Ascending aorta (tissue), 2 donors: ENCODE measurements at regions not wholly inside any gene's neighbourhood (a gene's known extent, or its start where the extent isn't known, plus 50 kb on each side); places are given as distances from the start of the nearest gene placed in this dataset.

Experiments
- DNase-seq, 2 donors: peaks; one replicate each; pipeline ENCODE4 v3.0.0-alpha.2; 2019; ENCODE audit warnings: low spot score in 2 of 2
- H3K27ac ChIP-seq, 2 donors: fragments of 200-600 bp; sonication (generic); one replicate each; pipeline ENCODE4 v1.5.1; 2016 to 2017; ENCODE audit warnings: mild to moderate bottlenecking in 1 of 2
- H3K27me3 ChIP-seq: fragments of 200-600 bp; sonication (generic); one replicate; pipeline ENCODE4 v1.5.1; 2017
- H3K36me3 ChIP-seq, 2 donors: fragments of 200-600 bp; sonication (generic); one replicate each; pipeline ENCODE4 v1.5.1; 2016
- H3K4me1 ChIP-seq, 2 donors: fragments of 200-600 bp; sonication (generic); one replicate each; pipeline ENCODE4 v1.5.1; 2016 to 2017; ENCODE audit warnings: mild to moderate bottlenecking in 1 of 2
- H3K4me3 ChIP-seq, 2 donors: fragments of 200-600 bp; sonication (generic); one replicate each; pipeline ENCODE4 v1.5.1; 2016 to 2017; ENCODE audit warnings: mild to moderate bottlenecking in 1 of 2
- H3K9me3 ChIP-seq, 2 donors: fragments of 200-600 bp; sonication (generic); one replicate each; pipeline ENCODE4 v1.5.1; 2016
- CTCF ChIP-seq, 3 experiments: fragments of 200-600 bp in 2 of 3; fragments of 450-650 bp in 1 of 3; sonication (generic) in 2 of 3; IDR thresholded peaks; one replicate each; pipeline ENCODE4 v1.5.1; 2016 to 2019; ENCODE audit warnings: antibody characterized with exemption in 3 of 3, mild to moderate bottlenecking in 1 of 3, moderate library complexity in 1 of 3
- intact Hi-C: fragments of 100-400 bp; cut with DNase I; formaldehyde crosslinking; loops from one replicate; pipeline ENCODE4 v1.15.1; 2023

DNA sequence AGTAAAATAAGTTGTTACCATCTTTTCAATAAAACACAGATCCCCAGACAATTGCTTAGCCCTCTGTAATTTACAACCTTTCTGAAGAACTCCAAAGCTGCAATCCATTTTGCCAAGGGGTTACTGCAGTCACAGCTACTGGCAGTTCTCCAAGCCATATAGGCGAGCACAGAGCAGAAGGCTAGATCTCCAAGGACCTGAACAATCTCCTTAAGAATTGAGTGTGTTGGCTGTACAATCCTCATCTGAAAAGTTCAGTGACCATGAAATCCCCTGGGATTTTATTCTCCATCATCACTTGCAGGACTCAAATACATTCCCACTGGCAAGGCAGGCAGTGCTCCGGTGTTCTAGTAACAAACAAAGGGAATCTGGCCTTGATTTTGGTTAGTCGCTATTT lies 103.9 kb upstream of the LRP1B start:
- Histone ChIP-seq H3K4me3 (no peak overlapping the region), H3K36me3 (no peaks in the 10 kb centered on the region), H3K27ac (no peak overlapping the region), H3K9me3 (no peaks in the 10 kb centered on the region), H3K27me3 (no peaks in the 10 kb centered on the region), H3K4me1 (no peaks in the 10 kb centered on the region)
- TF ChIP-seq CTCF (IDR thresholded peaks at IDR 0.05): no peak
- intact Hi-C loops: no loop called here
- no peak for DNase-seq

- intact Hi-C loops: no loop called here
Measured at GRCh38 chr2:142223309-142223708, 92.5 kb upstream of the LRP1B start.

DNA sequence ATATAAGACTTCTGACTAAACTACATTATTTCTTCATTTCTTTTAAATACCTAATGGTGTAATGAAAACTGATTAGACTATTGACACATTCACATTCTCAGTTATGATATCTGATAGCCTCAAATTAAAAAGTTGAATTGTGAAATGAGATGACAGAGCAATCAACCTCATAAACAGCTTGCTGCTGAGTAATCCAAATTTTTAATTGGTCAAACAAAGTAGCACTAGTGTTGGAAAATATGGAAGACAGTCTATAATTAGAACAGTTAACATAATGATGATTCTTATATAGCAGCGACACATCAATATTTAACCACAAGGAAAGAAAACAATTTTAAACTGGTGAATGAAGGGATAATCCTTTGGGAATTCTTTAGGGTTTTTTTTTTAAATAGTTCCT lies 91.9 kb upstream of the LRP1B start:
- no peak for TF ChIP-seq CTCF (IDR thresholded peaks at IDR 0.05)
- no peaks in the 10 kb centered on the region for H3K9me3 ChIP-seq
- no peak overlapping the region for H3K27ac ChIP-seq
- no peaks in the 10 kb centered on the region for H3K36me3 ChIP-seq
- no peaks in the 10 kb centered on the region for H3K27me3 ChIP-seq
- H3K4me1 ChIP-seq: no peaks in the 10 kb centered on the region
- DNase-seq: no peak
- H3K4me3 ChIP-seq: no peak overlapping the region
- intact Hi-C loops: no loop called here

More at GRCh38 chr2:142223309-142223708, 92.5 kb upstream of the LRP1B start:
- DNase-seq: no peak
- H3K27me3 ChIP-seq: no peaks in the 10 kb centered on the region
- H3K36me3 ChIP-seq: no peaks in the 10 kb centered on the region
- no peak overlapping the region for H3K4me3 ChIP-seq
- no peaks in the 10 kb centered on the region for H3K4me1 ChIP-seq
- no peak overlapping the region for H3K27ac ChIP-seq
- H3K9me3 ChIP-seq: no peaks in the 10 kb centered on the region
- no peak for TF ChIP-seq CTCF (IDR thresholded peaks at IDR 0.05)

GRCh38 chr2:142220901-142221300 lies 90.1 kb upstream of the LRP1B start:
- Histone ChIP-seq H3K36me3 (no peaks in the 10 kb centered on the region), H3K9me3 (no peaks in the 10 kb centered on the region), H3K4me3 (no peak overlapping the region), H3K4me1 (no peaks in the 10 kb centered on the region), H3K27ac (no peak overlapping the region), H3K27me3 (no peaks in the 10 kb centered on the region)
- intact Hi-C loops: no loop called here
- no peak for DNase-seq
- TF ChIP-seq CTCF (IDR thresholded peaks at IDR 0.05): no peak

- Histone ChIP-seq H3K36me3 (no peaks in the 10 kb centered on the region), H3K4me1 (no peaks in the 10 kb centered on the region), H3K27ac (no peak overlapping the region), H3K4me3 (no peak overlapping the region), H3K9me3 (no peaks in the 10 kb centered on the region), H3K27me3 (no peaks in the 10 kb centered on the region)
- DNase-seq: no peak
- TF ChIP-seq CTCF (IDR thresholded peaks at IDR 0.05): no peak
- intact Hi-C loops: no loop called here
Measured at GRCh38 chr2:142220239-142220638, 89.4 kb upstream of the LRP1B start.

DNA sequence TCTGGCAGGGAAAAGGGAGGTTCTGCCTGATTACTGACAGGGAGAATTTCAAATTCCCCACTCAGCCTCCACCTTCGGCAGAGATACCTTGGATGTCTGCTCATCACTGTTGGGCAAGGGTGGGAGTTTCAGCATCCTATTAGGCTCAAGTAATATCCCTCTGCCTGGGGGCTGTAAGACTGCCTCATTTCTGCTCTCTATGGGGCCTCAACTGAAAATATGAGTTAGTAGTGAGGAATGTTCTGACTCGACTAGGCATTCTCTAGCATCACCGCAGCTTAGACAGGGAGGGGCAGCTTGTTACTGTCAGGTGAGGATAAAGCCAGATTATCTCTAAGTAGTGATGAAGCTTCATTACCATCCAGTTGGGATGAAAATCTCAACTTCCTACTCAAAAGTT lies 87.7 kb upstream of the LRP1B start:
- Histone ChIP-seq H3K4me1 (no peaks in the 10 kb centered on the region), H3K27me3 (no peaks in the 10 kb centered on the region), H3K9me3 (no peaks in the 10 kb centered on the region), H3K4me3 (no peak overlapping the region), H3K27ac (no peak overlapping the region), H3K36me3 (no peaks in the 10 kb centered on the region)
- DNase-seq: no peak
- no peak for TF ChIP-seq CTCF (IDR thresholded peaks at IDR 0.05)
- intact Hi-C loops: no loop called here
